Naive thymus-derived CD8-positive, alpha-beta T cell (primary cell): ENCODE measurements at regions not wholly inside any gene's neighbourhood (a gene's known extent, or its start where the extent isn't known, plus 50 kb on each side); places are given as distances from the start of the nearest gene placed in this dataset.

Experiments used
- ATAC-seq, 2 donors: fragments of 150-1000 bp; cut with Tn5 transposase in 1 of 2; sonication (Bioruptor Pico), chemical (Tn5 transposase) in 1 of 2; 1 replicate in 1 of 2; 2 replicates in 1 of 2; pipeline ENCODE4 v1.10.0; 2021; ENCODE audit warnings: mild to moderate bottlenecking in 2 of 2, moderate library complexity in 2 of 2
- POLR2A ChIA-PET: fragments of 350-600 bp; sonication (Branson Sonifier 250); formaldehyde crosslinking; loops from one replicate; lab custom pipeline; 2021; ENCODE audit warnings: antibody characterized with exemption; lab: Charles Lee
- DNase-seq, 10 donors: peaks; one replicate each; pipeline versions ENCODE4 v3.0.0 to v3.0.0-alpha.2; 2020 to 2022
- H3K27ac Mint-ChIP-seq, 10 donors: one replicate each; pipeline ENCODE4 v1.8.0; 2020 to 2022; ENCODE audit warnings: mild to moderate bottlenecking in 10 of 10, mixed read lengths in 10 of 10, moderate library complexity in 4 of 10, inconsistent platforms in 1 of 10
- H3K27me3 Mint-ChIP-seq, 5 donors: one replicate each; pipeline ENCODE4 v1.8.0; 2021 to 2022; ENCODE audit warnings: mixed read lengths in 5 of 5
- H3K36me3 Mint-ChIP-seq, 3 donors: one replicate each; pipeline ENCODE4 v1.8.0; 2020 to 2022; ENCODE audit warnings: mixed read lengths in 3 of 3, mild to moderate bottlenecking in 2 of 3, inconsistent platforms in 1 of 3
- H3K4me1 Mint-ChIP-seq, 4 donors: one replicate each; pipeline ENCODE4 v1.8.0; 2021 to 2022; ENCODE audit warnings: mixed read lengths in 4 of 4
- H3K4me3 Mint-ChIP-seq, 10 donors: one replicate each; pipeline ENCODE4 v1.8.0; 2020 to 2022; ENCODE audit warnings: mild to moderate bottlenecking in 10 of 10, mixed read lengths in 10 of 10, moderate library complexity in 6 of 10, inconsistent platforms in 1 of 10
- H3K9me3 Mint-ChIP-seq, 9 donors: one replicate each; pipeline ENCODE4 v1.8.0; 2020 to 2022; ENCODE audit warnings: mixed read lengths in 9 of 9, mild to moderate bottlenecking in 3 of 9, inconsistent platforms in 1 of 9, moderate library complexity in 1 of 9

DNA sequence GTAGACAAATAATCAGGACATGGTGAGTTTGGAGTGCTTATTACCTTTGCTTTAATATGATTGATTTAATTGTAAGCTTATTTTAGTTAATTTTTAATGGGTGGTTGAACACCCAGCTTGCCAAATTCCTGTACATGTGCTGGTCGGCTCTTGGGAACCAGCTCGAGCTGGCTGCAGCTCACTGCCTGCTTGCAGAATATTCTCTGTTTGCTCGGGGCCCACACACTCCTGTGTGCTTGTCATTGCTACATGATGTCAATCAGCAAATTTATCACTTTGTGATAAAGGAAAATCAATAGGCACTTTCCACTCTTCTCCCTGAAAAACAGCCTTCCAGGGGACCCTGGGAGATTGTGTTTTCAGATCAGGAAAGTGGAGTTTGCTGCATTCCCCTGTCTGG lies 141.1 kb upstream of the LHX5 start:
- Mint-ChIP-seq H3K27me3 (peaks cover 43 to 87% (median 55%) of the 10 kb centered on the region in 5 donors), H3K4me3 (no peak overlapping the region)

DNA sequence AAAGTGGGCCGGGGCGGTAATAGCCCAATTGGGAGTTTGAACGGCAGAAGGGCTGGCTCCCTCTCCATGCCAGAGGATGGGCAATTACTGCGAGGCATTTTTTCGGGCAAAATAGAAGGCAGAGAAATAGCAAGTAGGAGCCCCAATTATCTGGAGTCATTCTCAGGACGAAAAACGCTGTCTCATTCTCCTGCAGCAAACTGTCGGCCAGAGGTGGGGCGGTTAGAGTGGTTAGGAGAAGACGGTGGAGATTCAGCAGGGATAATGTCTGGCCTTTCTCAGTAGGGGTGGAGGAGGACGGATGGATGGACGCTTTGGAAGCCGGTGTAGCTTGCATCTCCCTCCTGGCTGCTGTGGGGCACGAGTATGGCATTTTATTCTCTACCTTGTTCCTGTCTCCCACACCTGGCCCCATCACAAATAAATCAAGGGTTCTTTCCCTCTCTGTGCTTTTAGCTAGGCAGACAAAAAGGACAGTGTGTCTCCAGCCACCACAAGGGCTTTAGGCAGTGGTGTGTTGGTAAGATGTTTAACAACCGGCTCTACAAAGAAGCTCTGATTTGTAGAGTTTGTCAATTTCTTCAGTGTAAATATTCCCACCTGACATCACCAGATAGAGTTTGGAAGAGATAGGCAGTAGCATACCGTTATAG lies 140.5 kb upstream of the LHX5 start:
- Mint-ChIP-seq H3K27me3 (peaks cover 46 to 89% (median 58%) of the 10 kb centered on the region in 5 donors), H3K9me3 (peaks cover 3 to 21% (median 10%) of the 10 kb centered on the region in 9 donors), H3K4me3 (no peak overlapping the region), H3K36me3 (peaks cover 0 to 18% (median 2%) of the 10 kb centered on the region in 3 donors), H3K4me1 (peaks cover 0 to 4% (median 0%) of the 10 kb centered on the region in 4 donors), H3K27ac (no peak overlapping the region)
- POLR2A ChIA-PET, result no interaction called here
- no peak for DNase-seq
- no peak for ATAC-seq

More for the DNA sequence above, 141.1 kb upstream of the LHX5 start:
- Mint-ChIP-seq H3K36me3 (peaks cover 0 to 16% (median 2%) of the 10 kb centered on the region in 3 donors), H3K27ac (no peak overlapping the region), H3K4me1 (peaks cover 0 to 4% (median 0%) of the 10 kb centered on the region in 4 donors), H3K9me3 (peaks cover 3 to 21% (median 10%) of the 10 kb centered on the region in 9 donors)
- POLR2A ChIA-PET, result no interaction called here
- ATAC-seq (no peak), DNase-seq (no peak)

DNA sequence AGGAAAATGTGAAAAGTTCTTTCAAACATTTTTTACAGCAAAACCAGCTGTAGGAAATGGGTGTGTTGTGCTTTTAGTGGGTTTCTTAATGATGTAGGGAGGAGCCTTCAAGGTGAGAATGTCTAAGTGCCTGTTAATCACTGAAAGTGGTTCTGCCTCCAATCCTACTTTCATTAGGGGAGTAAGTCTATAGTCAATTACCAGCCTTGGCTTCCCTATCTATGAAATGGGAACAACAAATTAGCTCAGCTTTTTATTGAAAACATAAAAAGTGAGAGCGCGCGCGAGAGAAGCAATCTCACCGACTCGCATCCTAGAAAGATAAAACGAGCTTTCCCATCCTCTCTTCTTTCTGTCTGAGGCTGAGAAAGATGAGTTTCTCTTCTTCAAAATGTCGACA lies 140.0 kb upstream of the LHX5 start:
- peaks cover 0 to 4% (median 0%) of the 10 kb centered on the region in 4 donors for H3K4me1 Mint-ChIP-seq
- peaks cover 0 to 17% (median 2%) of the 10 kb centered on the region in 3 donors for H3K36me3 Mint-ChIP-seq
- H3K9me3 Mint-ChIP-seq, result peaks cover 3 to 21% (median 10%) of the 10 kb centered on the region in 9 donors
- POLR2A ChIA-PET, result no interaction called here
- DNase-seq (no peak), ATAC-seq (no peak)
- H3K27me3 Mint-ChIP-seq, result peaks cover 46 to 87% (median 57%) of the 10 kb centered on the region in 5 donors
- H3K4me3 Mint-ChIP-seq, result no peak overlapping the region
- H3K27ac Mint-ChIP-seq, result no peak overlapping the region

DNA sequence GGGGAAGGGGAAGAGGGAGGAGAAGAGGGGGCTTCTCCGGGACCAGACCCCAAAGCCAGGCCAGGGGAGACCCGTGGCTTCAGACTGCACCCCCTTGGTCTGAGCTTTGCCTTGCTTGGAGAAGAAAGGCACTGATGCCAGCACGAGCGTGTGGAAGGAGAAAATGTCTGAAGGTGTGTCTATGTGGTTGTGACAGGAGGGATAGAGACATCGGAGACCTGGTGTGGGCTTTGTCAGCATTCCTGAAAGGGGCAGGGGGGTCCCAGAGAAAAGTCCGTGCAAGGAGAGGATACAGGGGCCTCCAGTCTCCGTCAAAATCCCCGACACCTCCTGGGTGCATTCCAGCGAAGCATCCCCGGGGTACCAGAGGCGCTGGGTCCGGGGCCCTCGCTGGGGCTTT lies 139.0 kb upstream of the LHX5 start:
- Mint-ChIP-seq H3K4me3 (no peak overlapping the region), H3K36me3 (peaks cover 0 to 16% (median 2%) of the 10 kb centered on the region in 3 donors), H3K27me3 (peaks cover 45 to 85% (median 57%) of the 10 kb centered on the region in 5 donors), H3K27ac (no peak overlapping the region), H3K4me1 (peaks cover 0 to 4% (median 0%) of the 10 kb centered on the region in 4 donors), H3K9me3 (peaks cover 3 to 27% (median 10%) of the 10 kb centered on the region in 9 donors)
- ATAC-seq (no peak), DNase-seq (no peak)
- POLR2A ChIA-PET, result no interaction called here

DNA sequence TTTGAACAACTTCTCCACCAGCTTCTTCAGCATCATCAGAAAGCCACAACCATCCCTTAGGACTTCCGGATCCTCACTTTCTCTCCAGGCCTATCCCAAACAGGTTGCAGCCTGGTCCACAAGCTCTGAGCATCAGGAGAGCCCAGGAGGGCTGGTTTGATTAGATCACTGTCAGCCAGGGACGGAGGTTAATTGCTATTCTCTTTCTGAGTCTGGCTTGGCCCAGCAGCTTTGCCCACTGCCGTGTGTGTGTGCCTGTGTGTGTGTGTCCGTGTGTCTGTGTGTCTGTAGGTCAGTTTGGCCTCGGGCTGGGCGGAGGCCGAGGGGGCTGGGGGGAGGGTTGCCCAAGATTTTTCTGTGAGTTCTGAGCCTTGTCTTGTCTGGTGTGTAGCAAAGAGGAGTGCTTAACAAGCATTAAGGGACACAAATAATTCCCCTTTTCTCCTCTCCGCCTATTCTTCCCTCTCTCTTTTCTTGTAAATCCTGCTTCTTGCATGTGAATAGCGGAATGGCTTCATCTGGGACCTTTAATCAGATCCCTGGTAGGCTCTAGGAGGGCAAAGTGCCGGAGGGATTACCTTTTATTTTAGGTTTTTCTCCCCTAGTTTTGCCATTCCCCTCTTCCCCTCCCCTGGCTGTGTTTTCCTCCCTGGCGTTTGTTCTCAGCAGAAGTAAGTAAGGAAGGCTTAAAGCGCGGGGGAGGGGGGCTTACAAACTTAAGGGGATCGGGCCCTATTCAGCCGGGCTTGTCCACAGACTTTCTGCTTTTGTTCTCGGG lies 138.2 kb upstream of the LHX5 start:
- Mint-ChIP-seq H3K36me3 (peaks cover 0 to 16% (median 2%) of the 10 kb centered on the region in 3 donors), H3K27me3 (peaks cover 39 to 81% (median 55%) of the 10 kb centered on the region in 5 donors), H3K4me1 (peaks cover 0 to 4% (median 0%) of the 10 kb centered on the region in 4 donors), H3K4me3 (no peak overlapping the region), H3K9me3 (peaks cover 1 to 22% (median 10%) of the 10 kb centered on the region in 9 donors), H3K27ac (no peak overlapping the region)
- POLR2A ChIA-PET, result no interaction called here
- ATAC-seq, result no peak
- no peak for DNase-seq

DNA sequence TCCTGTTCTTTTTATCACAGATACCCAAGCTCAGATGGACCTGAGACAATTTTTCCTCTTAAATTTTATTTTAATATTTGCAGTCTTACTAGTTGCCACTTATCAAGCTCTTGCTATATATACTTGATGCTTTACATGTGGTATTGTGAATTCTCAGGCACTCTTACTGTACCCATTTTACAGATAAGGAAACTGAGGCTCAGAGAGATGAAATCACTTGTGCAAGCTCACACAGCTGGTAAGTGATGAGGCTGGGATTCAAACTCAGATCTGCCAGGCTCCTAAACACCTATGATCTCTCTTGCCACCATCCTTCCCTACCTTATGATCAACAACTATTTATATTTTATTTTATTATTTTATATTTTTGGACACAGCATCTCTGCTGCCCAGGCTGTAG lies 133.0 kb upstream of the LHX5 start:
- H3K4me1 Mint-ChIP-seq, result no peaks in the 10 kb centered on the region
- no peak overlapping the region for H3K27ac Mint-ChIP-seq
- no peak overlapping the region for H3K4me3 Mint-ChIP-seq
- DNase-seq (no peak), ATAC-seq (no peak)
- H3K36me3 Mint-ChIP-seq, result peaks cover 0 to 4% (median 2%) of the 10 kb centered on the region in 3 donors
- H3K27me3 Mint-ChIP-seq, result peaks cover 22 to 73% (median 31%) of the 10 kb centered on the region in 5 donors
- H3K9me3 Mint-ChIP-seq, result peaks cover 0 to 19% (median 7%) of the 10 kb centered on the region in 9 donors
- POLR2A ChIA-PET, result no interaction called here

DNA sequence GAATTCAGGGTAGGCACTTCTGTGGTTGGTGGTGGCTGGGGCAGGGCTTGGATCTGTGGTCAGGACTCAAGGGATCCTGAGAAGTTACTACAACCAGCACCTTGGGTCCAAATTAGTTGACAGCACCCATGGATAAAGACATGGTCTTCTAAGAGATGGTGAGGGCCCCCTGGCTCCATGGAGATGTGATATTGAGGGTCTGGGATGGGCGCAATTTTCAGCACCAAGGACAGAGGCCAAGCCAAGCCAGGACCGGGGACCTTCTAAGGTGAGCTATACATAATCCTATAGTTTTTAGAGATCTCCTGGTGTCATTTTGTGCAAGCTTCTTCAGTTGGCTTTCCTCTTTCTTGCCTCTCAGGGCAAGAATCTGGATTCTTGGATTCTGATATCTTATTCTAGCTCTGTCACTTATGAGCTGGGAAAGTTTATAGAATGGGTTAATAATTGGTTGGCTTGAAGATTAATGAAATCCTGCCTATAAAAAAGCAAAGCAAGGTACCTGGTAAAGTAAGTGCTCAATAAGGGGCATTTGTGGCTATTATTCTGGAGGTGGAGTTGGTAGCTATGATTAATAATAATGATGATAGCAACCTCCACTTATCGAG lies 130.1 kb upstream of the LHX5 start:
- Mint-ChIP-seq H3K4me3 (no peak overlapping the region), H3K9me3 (peaks cover 0 to 11% (median 4%) of the 10 kb centered on the region in 9 donors), H3K36me3 (no peaks in the 10 kb centered on the region), H3K4me1 (no peaks in the 10 kb centered on the region), H3K27me3 (peaks cover 13 to 80% (median 22%) of the 10 kb centered on the region in 5 donors), H3K27ac (peak overlapping the region in 1 of 10 donors; percentile 24)
- no peak for DNase-seq
- POLR2A ChIA-PET, result no interaction called here
- no peak for ATAC-seq

DNA sequence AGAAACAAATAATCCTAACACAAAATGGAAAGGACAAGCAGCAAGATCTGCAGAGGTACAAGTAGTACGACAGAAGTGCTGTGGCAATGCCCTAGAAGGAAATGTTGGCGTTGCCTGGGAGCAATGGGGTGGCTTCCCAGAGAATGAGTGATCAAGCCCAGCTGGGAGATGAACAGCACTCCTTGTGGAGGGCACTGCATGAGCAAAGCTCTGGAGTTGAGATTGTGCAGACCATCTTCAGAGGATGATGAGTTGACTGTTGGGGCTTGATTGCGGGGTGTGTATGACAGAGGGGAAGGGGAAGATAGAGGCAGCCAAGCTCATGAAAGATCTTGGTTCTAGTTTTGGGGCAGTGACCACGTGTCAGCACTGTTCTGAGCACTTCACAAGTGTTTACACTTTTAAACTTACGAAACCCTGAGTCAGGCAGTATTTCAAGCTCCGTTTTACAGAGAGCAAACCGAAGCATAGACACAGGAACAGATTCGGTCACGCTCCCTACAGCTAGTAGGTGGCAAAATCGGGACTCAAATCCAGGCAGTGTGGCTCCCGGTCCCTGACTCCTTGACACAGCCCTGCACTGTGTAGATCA lies 127.2 kb upstream of the LHX5 start:
- DNase-seq (no peak), ATAC-seq (no peak)
- Mint-ChIP-seq H3K4me3 (no peak overlapping the region), H3K36me3 (peaks cover 0 to 6% (median 2%) of the 10 kb centered on the region in 3 donors), H3K27me3 (peaks cover 17 to 86% (median 19%) of the 10 kb centered on the region in 5 donors), H3K9me3 (peaks cover 3 to 16% (median 10%) of the 10 kb centered on the region in 9 donors), H3K27ac (no peak overlapping the region), H3K4me1 (no peaks in the 10 kb centered on the region)
- POLR2A ChIA-PET, result no interaction called here

DNA sequence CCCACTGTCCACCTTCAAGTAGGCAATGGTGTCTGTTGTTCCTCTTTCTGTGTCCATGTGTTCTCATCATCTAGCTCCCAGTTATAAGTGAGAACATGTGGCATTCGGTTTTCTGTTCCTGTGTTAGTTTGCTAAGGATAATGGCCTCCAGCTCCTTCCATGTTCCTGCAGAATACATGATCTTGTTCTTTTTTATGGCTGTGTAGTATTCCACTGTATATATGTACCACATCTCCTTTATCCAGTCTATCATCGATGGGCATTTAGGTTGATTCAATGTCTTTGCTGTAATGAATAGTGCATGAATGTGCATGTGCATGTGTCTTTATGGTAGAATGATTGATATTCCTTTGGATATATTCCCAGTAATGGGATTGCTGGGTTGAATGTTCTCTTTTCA lies 123.3 kb upstream of the LHX5 start:
- no peak overlapping the region for H3K4me3 Mint-ChIP-seq
- no peak for ATAC-seq
- H3K27me3 Mint-ChIP-seq, result peaks cover 22 to 65% (median 28%) of the 10 kb centered on the region in 5 donors
- H3K27ac Mint-ChIP-seq, result no peak overlapping the region
- DNase-seq, result no peak
- peaks cover 0 to 24% (median 6%) of the 10 kb centered on the region in 9 donors for H3K9me3 Mint-ChIP-seq
- H3K36me3 Mint-ChIP-seq, result peaks cover 0 to 6% (median 2%) of the 10 kb centered on the region in 3 donors
- peaks cover 0 to 10% (median 7%) of the 10 kb centered on the region in 4 donors for H3K4me1 Mint-ChIP-seq
- POLR2A ChIA-PET, result no interaction called here

DNA sequence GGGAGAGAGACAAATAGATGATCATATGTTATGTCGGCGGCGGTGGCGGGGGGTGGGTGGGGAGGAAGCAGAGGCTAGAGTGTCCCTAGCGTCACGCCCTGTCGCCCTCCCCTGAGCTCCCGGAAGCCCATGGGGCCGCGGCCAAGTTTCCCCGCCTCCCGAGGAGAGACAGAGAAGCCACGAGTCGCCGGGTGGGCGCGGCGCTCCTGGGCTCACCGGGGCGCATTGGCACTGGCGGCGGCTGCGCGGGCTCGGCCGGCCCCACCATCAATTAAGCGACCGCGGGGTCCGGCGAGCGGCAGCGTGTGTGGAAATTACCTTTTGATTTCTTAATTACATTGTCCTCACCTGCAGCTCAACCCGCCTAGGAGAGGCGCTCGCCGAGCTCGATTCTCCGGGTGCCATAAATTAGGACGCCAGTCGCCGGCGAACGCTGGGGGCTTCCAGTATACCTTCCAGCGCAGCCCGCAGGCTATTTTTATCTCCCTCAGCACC lies 119.9 kb upstream of the LHX5 start:
- peaks cover 39 to 70% (median 43%) of the 10 kb centered on the region in 5 donors for H3K27me3 Mint-ChIP-seq
- peak overlapping the region in 1 of 10 donors; percentile 61 for H3K27ac Mint-ChIP-seq
- H3K4me3 Mint-ChIP-seq, result peak overlapping the region in 8 of 10 donors; percentile 16 to 77 (median 54)
- H3K4me1 Mint-ChIP-seq, result peaks cover 2 to 10% (median 7%) of the 10 kb centered on the region in 4 donors
- no peak for ATAC-seq
- H3K36me3 Mint-ChIP-seq, result peaks cover 0 to 9% (median 6%) of the 10 kb centered on the region in 3 donors
- peaks cover 0 to 38% (median 20%) of the 10 kb centered on the region in 9 donors for H3K9me3 Mint-ChIP-seq
- POLR2A ChIA-PET, result no interaction called here
- no peak for DNase-seq

DNA sequence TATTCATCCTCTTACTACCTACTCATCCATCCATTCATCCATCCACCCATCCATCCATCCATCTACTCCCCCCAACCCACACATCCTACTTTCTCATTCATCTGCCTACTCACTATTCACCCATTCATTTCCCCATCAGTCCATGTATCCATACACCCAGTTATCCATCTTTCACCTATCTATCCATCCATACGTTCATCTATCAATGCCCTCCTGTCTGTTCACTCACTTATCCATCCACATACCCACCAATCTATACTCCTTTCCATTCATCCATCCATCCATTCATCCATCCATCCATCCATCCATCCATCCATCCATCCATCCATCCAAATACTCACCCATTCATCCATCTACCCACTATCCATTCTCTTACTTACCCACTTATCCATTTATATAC lies 117.8 kb upstream of the LHX5 start:
- no peak for ATAC-seq

DNA sequence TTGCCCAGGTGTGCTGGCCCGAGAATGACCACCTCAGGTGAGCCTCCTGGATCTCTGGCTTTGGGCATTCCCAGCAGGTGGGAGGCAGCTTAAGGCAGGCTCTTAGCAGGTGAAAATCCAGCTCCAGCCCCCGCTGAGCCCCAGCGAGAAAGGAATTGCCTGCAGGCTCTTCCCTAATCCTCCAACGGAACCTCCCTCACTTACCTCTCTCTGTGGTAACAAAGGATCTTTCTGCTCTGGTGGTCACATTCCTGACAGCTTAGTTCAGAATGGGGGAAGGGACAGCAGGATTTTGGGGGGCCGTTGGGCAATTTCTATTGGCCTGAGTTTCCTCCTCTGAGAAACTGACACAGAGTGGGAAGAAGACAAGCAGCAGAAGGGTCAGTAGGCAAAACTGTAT lies 116.0 kb upstream of the LHX5 start:
- H3K9me3 Mint-ChIP-seq, result peaks cover 0 to 32% (median 16%) of the 10 kb centered on the region in 9 donors
- peaks cover 0 to 7% (median 0%) of the 10 kb centered on the region in 3 donors for H3K36me3 Mint-ChIP-seq
- ATAC-seq (no peak), DNase-seq (no peak)
- H3K4me3 Mint-ChIP-seq, result no peak overlapping the region
- H3K27ac Mint-ChIP-seq, result no peak overlapping the region
- POLR2A ChIA-PET, result no interaction called here
- H3K4me1 Mint-ChIP-seq, result peaks cover 2 to 10% (median 7%) of the 10 kb centered on the region in 4 donors
- H3K27me3 Mint-ChIP-seq, result peaks cover 38 to 68% (median 49%) of the 10 kb centered on the region in 5 donors

More for the DNA sequence above, 117.8 kb upstream of the LHX5 start:
- Mint-ChIP-seq H3K9me3 (peaks cover 0 to 32% (median 16%) of the 10 kb centered on the region in 9 donors), H3K36me3 (peaks cover 0 to 7% (median 0%) of the 10 kb centered on the region in 3 donors), H3K4me3 (no peak overlapping the region), H3K27ac (no peak overlapping the region), H3K4me1 (peaks cover 2 to 10% (median 7%) of the 10 kb centered on the region in 4 donors), H3K27me3 (peaks cover 37 to 60% (median 42%) of the 10 kb centered on the region in 5 donors)
- POLR2A ChIA-PET, result no interaction called here
- DNase-seq, result no peak
